Gastroesophageal sphincter (tissue), 4 donors: ENCODE measurements at regions not wholly inside any gene's neighbourhood (a gene's known extent, or its start where the extent isn't known, plus 50 kb on each side); places are given as distances from the start of the nearest gene placed in this dataset.

Experiments used
- ATAC-seq: fragments of 150-250 bp; one replicate; pipeline ENCODE4 v1.9.1; 2016; ENCODE audit warnings: mild to moderate bottlenecking, moderate library complexity
- H3K27ac ChIP-seq, 4 donors: fragments of 200-600 bp; sonication (generic) in 3 of 4; 1 replicate in 3 of 4; 2 replicates in 1 of 4; pipeline ENCODE4 v1.5.1; 2016 to 2019
- H3K27me3 ChIP-seq: fragments of 200-600 bp; sonication (generic); one replicate; pipeline ENCODE4 v1.5.1; 2019
- H3K36me3 ChIP-seq, 2 donors: fragments of 200-600 bp; sonication (generic); one replicate each; pipeline ENCODE4 v1.5.1; 2019; ENCODE audit warnings: control low read depth in 1 of 2
- H3K4me1 ChIP-seq, 3 donors: fragments of 200-600 bp; sonication (generic); 1 replicate in 2 of 3; 2 replicates in 1 of 3; pipeline ENCODE4 v1.5.1; 2016 to 2019; ENCODE audit warnings: control low read depth in 2 of 3
- H3K4me3 ChIP-seq, 2 donors: fragments of 200-600 bp; sonication (generic); one replicate each; pipeline ENCODE4 v1.5.1; 2019; ENCODE audit warnings: mild to moderate bottlenecking in 1 of 2, moderate library complexity in 1 of 2
- H3K9me3 ChIP-seq, 3 donors: fragments of 200-600 bp; sonication (generic); one replicate each; pipeline ENCODE4 v1.5.1; 2017 to 2019; ENCODE audit warnings: control low read depth in 2 of 3
- EP300 ChIP-seq: sonication (generic); formaldehyde crosslinking; IDR thresholded peaks from one replicate; pipeline ENCODE4 v1.6.1; 2017; ENCODE audit warnings: antibody characterized with exemption, mild to moderate bottlenecking
- POLR2A ChIP-seq, 2 donors: fragments of 450-650 bp; IDR thresholded peaks; one replicate each; pipeline ENCODE4 v1.6.1; 2017; ENCODE audit warnings: antibody characterized with exemption in 2 of 2, mild to moderate bottlenecking in 2 of 2, moderate library complexity in 1 of 2
- POLR2AphosphoS5 ChIP-seq: sonication (generic); formaldehyde crosslinking; IDR thresholded peaks from one replicate; pipeline ENCODE4 v1.6.1; 2017; ENCODE audit warnings: antibody characterized with exemption
- WGBS, 2 donors: methylation state at CpG; one replicate each; pipeline ENCODE4 v1.1.5; 2018; ENCODE audit warnings: low coverage in 1 of 2; 5-methylcytosine and 5-hydroxymethylcytosine counted together
- TF ChIP-seq, protein P1 (sequence below), 4 experiments: fragments of 200-600 bp in 2 of 4; fragments of 450-650 bp in 2 of 4; sonication (generic) in 1 of 4; IDR thresholded peaks; one replicate each; pipeline ENCODE4 v1.5.1; 2017 to 2019; ENCODE audit warnings: antibody characterized with exemption in 4 of 4, mild to moderate bottlenecking in 2 of 4, moderate library complexity in 2 of 4

DNA sequence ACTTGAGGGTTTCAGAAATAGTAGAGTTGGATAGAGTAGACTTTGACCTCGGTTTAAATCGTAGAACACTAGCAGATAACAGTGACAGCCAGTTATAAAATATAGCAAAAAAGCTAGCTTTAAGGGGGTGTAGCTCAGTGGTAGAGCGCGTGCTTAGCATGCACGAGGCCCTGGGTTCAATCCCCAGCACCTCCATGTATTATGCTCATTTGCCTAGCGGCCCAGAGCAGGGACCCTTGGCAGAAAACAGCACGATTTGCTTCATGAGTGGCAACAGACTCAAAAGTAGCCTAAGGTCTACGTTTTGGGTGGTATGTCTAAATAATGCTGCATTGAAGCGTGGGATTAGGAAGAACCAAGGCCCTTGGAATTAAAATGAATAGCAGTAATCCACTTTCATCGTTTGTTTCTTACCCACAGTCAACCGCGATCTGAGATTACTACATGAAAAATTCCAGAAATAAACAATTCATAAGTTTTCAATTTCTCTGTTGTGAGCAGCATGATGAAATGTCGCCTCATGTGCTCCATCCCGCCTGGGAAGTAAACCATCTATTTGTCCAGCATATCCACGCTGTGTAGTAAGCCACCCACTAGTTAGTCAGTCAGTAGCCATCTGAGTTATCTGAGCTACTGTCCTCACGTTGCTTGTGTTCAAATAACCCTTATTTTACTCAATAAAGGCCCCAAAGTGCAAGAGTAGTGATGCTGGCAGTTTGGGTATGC is 184.9 kb downstream of the GPX5 start:
- Histone ChIP-seq H3K4me3 (no peak overlapping the region), H3K4me1 (no peaks in the 10 kb centered on the region), H3K36me3 (no peaks in the 10 kb centered on the region), H3K27me3 (peaks cover 70% of the 10 kb centered on the region), H3K9me3 (peaks cover 0 to 41% (median 0%) of the 10 kb centered on the region in 3 donors), H3K27ac (no peak overlapping the region)
- no peak for ATAC-seq
- 32 to 38% methylated on average over 13 to 16 of the region's 16 CpGs for WGBS, 2 donors
- no peak for TF ChIP-seq POLR2AphosphoS5
- no peak for TF ChIP-seq EP300
- no peak for TF ChIP-seq POLR2A (IDR thresholded peaks at IDR 0.05)
- TF ChIP-seq, protein P1, sequence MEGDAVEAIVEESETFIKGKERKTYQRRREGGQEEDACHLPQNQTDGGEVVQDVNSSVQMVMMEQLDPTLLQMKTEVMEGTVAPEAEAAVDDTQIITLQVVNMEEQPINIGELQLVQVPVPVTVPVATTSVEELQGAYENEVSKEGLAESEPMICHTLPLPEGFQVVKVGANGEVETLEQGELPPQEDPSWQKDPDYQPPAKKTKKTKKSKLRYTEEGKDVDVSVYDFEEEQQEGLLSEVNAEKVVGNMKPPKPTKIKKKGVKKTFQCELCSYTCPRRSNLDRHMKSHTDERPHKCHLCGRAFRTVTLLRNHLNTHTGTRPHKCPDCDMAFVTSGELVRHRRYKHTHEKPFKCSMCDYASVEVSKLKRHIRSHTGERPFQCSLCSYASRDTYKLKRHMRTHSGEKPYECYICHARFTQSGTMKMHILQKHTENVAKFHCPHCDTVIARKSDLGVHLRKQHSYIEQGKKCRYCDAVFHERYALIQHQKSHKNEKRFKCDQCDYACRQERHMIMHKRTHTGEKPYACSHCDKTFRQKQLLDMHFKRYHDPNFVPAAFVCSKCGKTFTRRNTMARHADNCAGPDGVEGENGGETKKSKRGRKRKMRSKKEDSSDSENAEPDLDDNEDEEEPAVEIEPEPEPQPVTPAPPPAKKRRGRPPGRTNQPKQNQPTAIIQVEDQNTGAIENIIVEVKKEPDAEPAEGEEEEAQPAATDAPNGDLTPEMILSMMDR (IDR thresholded peaks at IDR 0.05): no peak

DNA sequence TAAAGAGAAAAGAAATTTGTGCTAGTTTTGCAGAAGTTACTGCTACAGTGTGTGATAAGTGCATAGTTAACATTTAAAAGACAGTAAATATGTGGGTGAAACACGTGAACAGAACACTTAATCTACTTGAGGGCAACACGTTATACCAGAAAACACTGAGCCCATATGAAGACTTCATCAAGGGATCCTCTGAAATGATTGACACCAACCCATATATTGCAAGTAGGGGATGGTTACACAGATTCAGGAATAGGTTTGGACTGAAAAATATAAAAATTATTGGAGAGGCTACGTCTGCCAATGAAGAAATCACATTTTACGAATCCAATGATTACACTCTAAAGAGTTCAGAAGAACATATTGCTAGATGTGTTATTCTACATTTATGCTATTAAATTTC is 185.6 kb downstream of the GPX5 start:
- Histone ChIP-seq H3K27me3 (peaks cover 68% of the 10 kb centered on the region), H3K9me3 (peaks cover 0 to 38% (median 0%) of the 10 kb centered on the region in 3 donors), H3K4me3 (no peak overlapping the region), H3K36me3 (no peaks in the 10 kb centered on the region), H3K27ac (no peak overlapping the region), H3K4me1 (no peaks in the 10 kb centered on the region)
- TF ChIP-seq EP300 (no peak), POLR2A (IDR thresholded peaks at IDR 0.05) (no peak), POLR2AphosphoS5 (no peak)
- TF ChIP-seq, protein P1 (IDR thresholded peaks at IDR 0.05): no peak
- 74 to 80% methylated on average over 3 to 4 of the region's 4 CpGs for WGBS, 2 donors
- ATAC-seq: no peak

DNA sequence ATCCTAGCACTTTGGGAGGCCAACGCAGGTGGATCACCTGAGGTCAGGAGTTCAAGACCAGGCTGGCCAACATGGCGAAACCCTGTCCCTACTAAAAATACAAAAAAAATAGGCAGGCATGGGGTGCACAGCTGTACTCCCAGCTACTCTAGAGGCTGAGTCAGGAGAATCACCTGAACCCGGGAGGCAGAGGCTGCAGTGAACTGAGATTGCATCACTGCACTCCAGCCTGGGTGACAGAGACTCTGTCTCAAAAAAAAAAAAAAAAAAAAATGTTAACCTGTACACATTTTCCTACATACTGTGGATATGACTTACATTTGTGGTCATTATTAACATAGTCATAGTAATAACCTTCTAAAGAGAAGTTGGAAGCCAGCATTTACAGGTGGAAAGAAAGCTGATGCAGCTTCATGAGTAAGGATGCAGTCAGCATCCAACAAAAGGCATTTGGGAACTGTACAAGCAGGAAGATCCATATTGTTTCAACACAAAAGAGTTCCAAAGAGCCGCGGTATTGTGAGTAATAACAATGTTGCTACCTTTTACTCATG is 186.2 kb downstream of the GPX5 start:
- Histone ChIP-seq H3K27ac (no peak overlapping the region), H3K27me3 (peaks cover 68% of the 10 kb centered on the region), H3K4me3 (no peak overlapping the region), H3K36me3 (no peaks in the 10 kb centered on the region), H3K4me1 (no peaks in the 10 kb centered on the region), H3K9me3 (peaks cover 0 to 33% (median 0%) of the 10 kb centered on the region in 3 donors)
- 54 to 88% methylated on average over 2 to 3 of the region's 5 CpGs for WGBS, 2 donors
- no peak for ATAC-seq
- TF ChIP-seq POLR2A (IDR thresholded peaks at IDR 0.05) (no peak), POLR2AphosphoS5 (no peak), EP300 (no peak)
- TF ChIP-seq, protein P1 (IDR thresholded peaks at IDR 0.05): no peak

DNA sequence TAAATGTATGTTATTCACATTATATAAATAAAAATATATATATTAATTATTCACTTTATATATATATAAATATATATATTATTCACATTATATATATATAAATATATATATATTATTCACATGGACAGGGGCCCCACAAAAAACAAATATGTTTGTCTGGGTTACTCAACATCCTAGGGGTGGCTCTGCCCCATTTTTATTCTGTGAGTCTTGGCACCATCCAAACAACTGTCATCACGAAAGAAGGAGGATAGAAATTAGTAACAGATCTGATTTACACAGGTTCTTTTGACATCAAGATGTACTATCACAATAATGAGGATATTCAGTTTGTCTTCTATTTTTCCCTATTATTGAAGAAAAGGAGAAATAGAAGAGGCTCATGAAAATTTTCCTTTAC is 187.3 kb downstream of the GPX5 start:
- no peak overlapping the region for H3K4me3 ChIP-seq
- TF ChIP-seq EP300 (no peak), POLR2A (IDR thresholded peaks at IDR 0.05) (no peak), POLR2AphosphoS5 (no peak)
- TF ChIP-seq, protein P1 (IDR thresholded peaks at IDR 0.05): no peak
- ATAC-seq: no peak
- H3K27ac ChIP-seq: no peak overlapping the region
- H3K9me3 ChIP-seq: peaks cover 0 to 21% (median 0%) of the 10 kb centered on the region in 3 donors
- 63 to 76% methylated on average over 1 of the region's 1 CpG for WGBS, 2 donors
- peaks cover 73% of the 10 kb centered on the region for H3K27me3 ChIP-seq
- H3K36me3 ChIP-seq: no peaks in the 10 kb centered on the region
- H3K4me1 ChIP-seq: no peaks in the 10 kb centered on the region
